Stomach (tissue), 4 donors: ENCODE measurements at regions not wholly inside any gene's neighbourhood (a gene's known extent, or its start where the extent isn't known, plus 50 kb on each side); places are given as distances from the start of the nearest gene placed in this dataset.

Source experiments
- EP300 ChIP-seq: sonication (generic); formaldehyde crosslinking; IDR thresholded peaks from one replicate; pipeline ENCODE4 v1.6.1; 2017; ENCODE audit warnings: antibody characterized with exemption
- POLR2A ChIP-seq, 4 donors: fragments of 450-650 bp; IDR thresholded peaks; one replicate each; pipeline ENCODE4 v1.6.1; 2016; ENCODE audit warnings: antibody characterized with exemption in 4 of 4, control low read depth in 2 of 4, mild to moderate bottlenecking in 1 of 4, moderate library complexity in 1 of 4
- POLR2AphosphoS5 ChIP-seq, 3 donors: sonication (generic); formaldehyde crosslinking; IDR thresholded peaks; one replicate each; pipeline ENCODE4 v1.6.1; 2016; ENCODE audit warnings: antibody characterized with exemption in 3 of 3
- TF ChIP-seq, protein P1 (sequence below), 7 experiments: fragments of 450-650 bp in 4 of 7; fragments of 200-600 bp in 3 of 7; sonication (generic) in 3 of 7; IDR thresholded peaks; one replicate each; pipeline ENCODE4 v1.5.1; 2016 to 2019; ENCODE audit warnings: antibody characterized with exemption in 7 of 7, control low read depth in 2 of 7, mild to moderate bottlenecking in 1 of 7

DNA sequence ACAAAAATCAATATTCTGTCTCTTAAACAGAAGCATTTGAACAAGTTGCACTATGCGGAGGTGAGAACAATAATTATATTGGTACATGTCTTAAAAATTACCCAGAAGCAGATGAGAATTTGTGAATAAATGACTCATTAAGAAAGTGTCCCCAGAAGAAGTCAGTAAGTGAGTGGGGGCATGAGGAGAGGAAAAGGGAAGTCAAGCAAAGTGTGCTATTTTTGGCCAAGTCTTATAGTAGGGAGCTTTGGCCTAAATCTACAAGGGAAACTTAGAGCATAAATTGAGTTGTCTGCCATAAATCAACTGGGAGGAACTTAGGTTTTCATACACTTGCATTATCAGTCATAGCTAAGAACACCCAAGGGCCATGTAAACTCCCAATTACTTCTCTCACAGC lies 86.9 kb upstream of the SATB1 start:
- TF ChIP-seq, protein P1, sequence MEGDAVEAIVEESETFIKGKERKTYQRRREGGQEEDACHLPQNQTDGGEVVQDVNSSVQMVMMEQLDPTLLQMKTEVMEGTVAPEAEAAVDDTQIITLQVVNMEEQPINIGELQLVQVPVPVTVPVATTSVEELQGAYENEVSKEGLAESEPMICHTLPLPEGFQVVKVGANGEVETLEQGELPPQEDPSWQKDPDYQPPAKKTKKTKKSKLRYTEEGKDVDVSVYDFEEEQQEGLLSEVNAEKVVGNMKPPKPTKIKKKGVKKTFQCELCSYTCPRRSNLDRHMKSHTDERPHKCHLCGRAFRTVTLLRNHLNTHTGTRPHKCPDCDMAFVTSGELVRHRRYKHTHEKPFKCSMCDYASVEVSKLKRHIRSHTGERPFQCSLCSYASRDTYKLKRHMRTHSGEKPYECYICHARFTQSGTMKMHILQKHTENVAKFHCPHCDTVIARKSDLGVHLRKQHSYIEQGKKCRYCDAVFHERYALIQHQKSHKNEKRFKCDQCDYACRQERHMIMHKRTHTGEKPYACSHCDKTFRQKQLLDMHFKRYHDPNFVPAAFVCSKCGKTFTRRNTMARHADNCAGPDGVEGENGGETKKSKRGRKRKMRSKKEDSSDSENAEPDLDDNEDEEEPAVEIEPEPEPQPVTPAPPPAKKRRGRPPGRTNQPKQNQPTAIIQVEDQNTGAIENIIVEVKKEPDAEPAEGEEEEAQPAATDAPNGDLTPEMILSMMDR (IDR thresholded peaks at IDR 0.05), result no peak
- TF ChIP-seq POLR2AphosphoS5 (IDR thresholded peaks at IDR 0.05) (no peak), POLR2A (IDR thresholded peaks at IDR 0.05) (no peak), EP300 (no peak)
